AG09319 (cell line): ENCODE measurements at regions not wholly inside any gene's neighbourhood (a gene's known extent, or its start where the extent isn't known, plus 50 kb on each side); places are given as distances from the start of the nearest gene placed in this dataset.
A peak's percentile ranks its signal among the peaks of the same experiment; 100 is the strongest.

Source experiments
- DNase-seq: peaks from one replicate; pipeline ENCODE4 v3.0.0-alpha.2; 2010; ENCODE audit warnings: low read depth; ENCODE audit errors: extremely low read depth
- CTCF ChIP-seq: IDR thresholded peaks from 2 replicates; pipeline ENCODE4 v1.5.1; 2011; ENCODE audit warnings: low read depth, mild to moderate bottlenecking, inconsistent platforms, low read length, moderate library complexity

DNA sequence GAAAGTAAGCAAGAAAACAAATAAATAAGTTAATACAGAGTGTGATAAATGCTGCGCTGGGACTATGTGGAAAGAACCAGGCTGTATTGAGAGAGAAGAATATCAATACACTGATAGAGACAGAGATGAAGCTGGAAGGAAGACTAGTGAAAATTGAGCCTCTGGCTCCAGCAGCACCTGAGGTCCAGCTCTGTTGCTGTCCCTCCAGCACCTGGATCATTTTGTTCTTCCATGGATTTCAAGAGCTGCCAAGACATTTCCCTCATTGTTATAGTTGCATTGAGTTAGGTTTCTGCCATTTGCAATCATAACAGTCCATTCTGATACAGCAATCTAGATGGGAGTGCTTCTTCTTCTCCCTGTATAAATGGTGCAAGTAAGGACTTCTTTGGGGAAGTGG is 242.7 kb upstream of the FGGY start:
- no peak for DNase-seq
- TF ChIP-seq CTCF, result no peak

DNA sequence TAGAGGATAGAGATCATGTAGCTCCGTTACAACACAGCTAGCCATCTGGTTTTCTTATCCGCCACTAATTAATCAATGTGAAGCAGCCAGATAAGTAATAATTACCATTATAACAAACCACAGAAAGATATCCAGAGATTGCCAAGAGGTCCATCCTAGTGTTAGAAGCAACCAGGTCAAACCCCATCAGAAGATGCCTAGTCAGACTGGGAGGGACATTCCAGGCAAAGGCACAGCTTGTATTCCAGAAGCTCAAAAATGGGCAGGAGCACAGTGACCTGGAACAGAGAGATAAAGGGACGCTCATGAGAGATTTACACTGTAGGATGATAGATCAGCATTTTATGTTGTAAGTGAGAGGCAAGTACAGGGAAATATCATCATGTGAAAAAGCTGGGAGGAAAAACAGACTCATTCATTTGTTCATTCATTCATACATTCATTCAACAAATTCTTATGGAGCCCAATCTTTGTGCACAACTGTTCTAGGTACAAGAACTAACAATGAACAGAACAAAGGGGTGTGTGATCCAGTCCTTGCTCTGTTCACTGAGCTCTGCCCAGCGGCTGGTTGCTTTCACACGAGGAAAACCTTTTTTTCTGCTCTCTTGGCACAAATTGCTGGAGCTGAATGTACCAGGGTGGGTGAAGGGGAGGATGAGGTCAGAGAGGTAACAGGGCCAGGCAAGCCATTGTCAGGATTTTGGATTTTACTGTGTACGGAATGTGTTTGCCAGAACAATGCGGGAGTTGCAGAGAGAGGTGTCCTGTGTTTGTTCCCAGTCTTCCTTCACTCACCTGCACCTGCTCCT is 240.8 kb upstream of the FGGY start:
- no peak for TF ChIP-seq CTCF
- DNase-seq, result no peak

- TF ChIP-seq CTCF, result no peak; the same call in 1 of the 2 replicates
- peak; percentile 97 for DNase-seq
Measured at GRCh38 chr1:59057211-59057694, 239.6 kb upstream of the FGGY start.

- no peak for TF ChIP-seq CTCF
- DNase-seq, result no peak
Measured at GRCh38 chr1:59057796-59058195, 239.1 kb upstream of the FGGY start.

DNA sequence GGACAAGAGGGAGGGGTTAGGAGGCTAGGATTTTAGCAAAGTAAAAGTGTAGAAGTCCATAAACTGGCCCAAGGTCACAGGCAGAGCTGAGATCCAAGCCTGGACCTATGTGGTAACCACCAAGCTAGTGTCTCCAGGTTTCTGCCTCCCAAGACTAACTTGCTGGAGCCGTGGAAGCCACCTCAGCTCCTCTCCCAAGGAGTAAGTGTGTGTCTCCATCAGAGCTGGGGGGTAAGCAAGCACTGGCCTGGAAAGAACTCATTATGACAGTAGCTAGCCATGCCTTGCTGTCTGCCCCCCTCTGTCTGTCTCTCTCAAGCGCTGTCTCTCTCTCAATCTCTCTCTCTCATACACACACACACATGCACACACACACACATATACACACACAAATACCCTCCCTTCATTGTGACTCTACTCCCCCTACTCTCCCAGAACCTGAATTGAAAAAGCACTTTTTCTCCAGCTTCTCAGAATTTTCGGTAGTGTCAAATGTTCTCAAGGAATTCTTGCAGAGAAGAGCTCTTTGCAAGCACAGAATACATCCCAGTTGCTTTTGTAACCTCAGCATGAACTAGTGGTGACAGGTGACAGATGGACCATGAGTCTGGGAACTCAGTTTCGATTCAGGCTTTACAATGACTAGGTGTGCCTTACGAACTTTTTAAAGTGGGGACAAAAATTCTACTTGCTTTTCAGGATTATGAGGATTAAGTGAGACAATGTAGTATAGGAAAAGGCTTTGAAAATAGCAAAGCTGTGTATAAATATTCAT is 238.0 kb upstream of the FGGY start:
- DNase-seq, result no peak
- no peak for TF ChIP-seq CTCF

- DNase-seq, result peak; percentile 84
- no peak; the same call in 1 of the 2 replicates for TF ChIP-seq CTCF
Measured at GRCh38 chr1:59061876-59062275, 235.0 kb upstream of the FGGY start.

DNA sequence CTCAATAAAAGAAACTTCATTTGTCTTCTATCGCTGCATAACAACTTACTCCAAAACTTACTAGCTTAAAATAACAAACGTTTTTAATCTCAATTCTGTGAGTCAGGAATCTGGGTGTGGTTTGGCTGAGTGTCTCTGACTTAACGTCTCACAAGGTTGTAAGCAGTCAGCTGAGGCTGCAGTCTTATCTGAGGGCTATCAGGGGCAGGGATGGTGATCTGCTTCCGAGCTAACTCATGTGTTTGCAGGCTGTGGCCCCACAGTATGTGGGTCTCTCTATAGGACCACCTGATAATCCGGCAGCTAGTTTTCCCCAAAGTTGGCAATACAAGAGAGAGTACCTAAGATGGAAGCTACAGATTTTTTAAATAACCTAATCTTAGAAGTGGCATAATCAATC is 234.2 kb upstream of the FGGY start:
- no peak for TF ChIP-seq CTCF
- no peak for DNase-seq
